GM12878 (cell line): ENCODE measurements at regions not wholly inside any gene's neighbourhood (a gene's known extent, or its start where the extent isn't known, plus 50 kb on each side); places are given as distances from the start of the nearest gene placed in this dataset.

Experiments used
- ATAC-seq: fragments of 200-7000 bp; cut with Tn5 transposase; 3 replicates; pipeline ENCODE4 v1.9.1; 2020; ENCODE audit warnings: mild to moderate bottlenecking, moderate library complexity
- BruUV-seq: library from RNA; stranded (reverse); fragments of 400-500 nt; replicated peaks from 2 replicates; lab custom pipeline; 2021; lab: Mats Ljungman, UMichigan
- CTCF ChIA-PET: fragments of 300-600 bp; sonication (Branson Sonifier 250); formaldehyde crosslinking; extraction: SDS; loops from one replicate; lab custom pipeline; 2021; ENCODE audit warnings: inconsistent platforms; lab: Yijun Ruan, JAX
- POLR2A ChIA-PET: fragments of 350-600 bp; formaldehyde crosslinking; extraction: SDS; loops from one replicate; lab custom pipeline; 2021; ENCODE audit warnings: inconsistent platforms; lab: Charles Lee
- RAD21 ChIA-PET: fragments of 300-600 bp; sonication (Branson Sonifier 250); formaldehyde crosslinking; loops from one replicate; lab custom pipeline; 2023; ENCODE audit warnings: antibody characterized with exemption; ENCODE audit not compliant: unreplicated experiment; lab: Charles Lee
- SMC1A ChIA-PET: fragments of 300-600 bp; sonication (Branson Sonifier 250); formaldehyde crosslinking; loops from one replicate; lab custom pipeline; 2023; ENCODE audit not compliant: unreplicated experiment, uncharacterized antibody; lab: Charles Lee
- DNase-seq: peaks from one replicate; pipeline ENCODE4 v3.0.0-alpha.2; 2011; ENCODE audit warnings: low read depth, low spot score
- FAIRE-seq: peaks from 3 replicates; lab custom pipeline; 2011; peaks lifted over from hg19 to GRCh38; lab: Jason Lieb, UNC
- H2AFZ ChIP-seq: 2 replicates; pipeline ENCODE4 v1.6.0; 2011; ENCODE audit warnings: low read depth, low read length, control low read depth; ENCODE audit not compliant: control insufficient read depth
- H3K27ac ChIP-seq: 2 replicates; pipeline ENCODE4 v1.5.1; 2011; ENCODE audit warnings: control low read depth; ENCODE audit not compliant: control insufficient read depth, insufficient read depth
- H3K27me3 ChIP-seq, 2 experiments: replicated peaks in 1 of 2; 2 replicates each; pipeline versions ENCODE4 v1.6.0 to v1.6.1; 2011; ENCODE audit warnings: low read length in 1 of 2; ENCODE audit not compliant: control insufficient read depth in 2 of 2, insufficient read depth in 2 of 2
- H3K36me3 ChIP-seq, 2 experiments: 2 replicates each; pipeline ENCODE4 v1.5.1; 2011; ENCODE audit warnings: low read length in 1 of 2; ENCODE audit not compliant: control insufficient read depth in 2 of 2, insufficient read depth in 2 of 2
- H3K4me1 ChIP-seq: 2 replicates; pipeline ENCODE4 v1.6.1; 2011; ENCODE audit warnings: mild to moderate bottlenecking, low read length, moderate library complexity, mixed read lengths; ENCODE audit not compliant: control insufficient read depth, insufficient read depth
- H3K4me2 ChIP-seq: 2 replicates; pipeline ENCODE4 v1.6.0; 2011; ENCODE audit warnings: control low read depth; ENCODE audit not compliant: control insufficient read depth, insufficient read depth
- H3K4me3 ChIP-seq: fragments of 200-600 bp; sonication (generic); 2 replicates; pipeline ENCODE4 v1.5.1; 2016
- H3K79me2 ChIP-seq: 2 replicates; pipeline ENCODE4 v1.6.0; 2011; ENCODE audit warnings: low read length; ENCODE audit not compliant: control insufficient read depth, insufficient read depth
- H3K9ac ChIP-seq: 2 replicates; pipeline ENCODE4 v1.8.0; 2011; ENCODE audit warnings: low read length, control low read depth, mixed read lengths; ENCODE audit not compliant: control insufficient read depth, insufficient read depth
- H3K9me3 ChIP-seq: replicated peaks from 3 replicates; pipeline ENCODE4 v1.5.1; 2011; ENCODE audit warnings: mild to moderate bottlenecking, low read length; ENCODE audit not compliant: control insufficient read depth, insufficient read depth
- H4K20me1 ChIP-seq: 2 replicates; pipeline ENCODE4 v1.6.0; 2011; ENCODE audit not compliant: control insufficient read depth, insufficient read depth
- CBX3 ChIP-seq: fragments of 200-600 bp; sonication (generic); IDR thresholded peaks from 2 replicates; pipeline ENCODE4 v1.6.1; 2016; ENCODE audit warnings: low read depth, borderline replicate concordance
- CHD1 ChIP-seq: IDR thresholded peaks from 2 replicates; pipeline ENCODE4 v1.6.1; 2012; ENCODE audit warnings: low read depth, low read length, improper control_type of control experiment
- GABPA ChIP-seq: IDR thresholded peaks from 2 replicates; pipeline ENCODE4 v1.6.1; 2014; ENCODE audit warnings: antibody characterized with exemption, low read depth, mild to moderate bottlenecking, inconsistent platforms
- HDAC6 ChIP-seq: fragments of 200-600 bp; sonication (generic); IDR thresholded peaks from one replicate; pipeline ENCODE4 v1.8.0; 2017; ENCODE audit warnings: antibody characterized with exemption; ENCODE audit not compliant: unreplicated experiment
- JUNB ChIP-seq: IDR thresholded peaks from 2 replicates; pipeline ENCODE4 v1.6.1; 2016; ENCODE audit warnings: antibody characterized with exemption, mild to moderate bottlenecking
- JUND ChIP-seq: IDR thresholded peaks from 2 replicates; pipeline ENCODE4 v1.6.1; 2012; ENCODE audit warnings: low read depth, mild to moderate bottlenecking, low read length, improper control_type of control experiment, moderate library complexity
- LARP7 ChIP-seq: fragments of 450-650 bp; IDR thresholded peaks from 2 replicates; pipeline ENCODE4 v1.6.1; 2017; ENCODE audit warnings: mild to moderate bottlenecking
- RCOR1 ChIP-seq: conservative IDR thresholded peaks from 2 replicates; pipeline ENCODE4 v1.6.1; 2012; ENCODE audit warnings: low read depth, low read length, improper control_type of control experiment
- SIN3A ChIP-seq: IDR thresholded peaks from 2 replicates; pipeline ENCODE4 v1.6.1; 2012; ENCODE audit warnings: low read depth, low read length, improper control_type of control experiment
- ZNF384 ChIP-seq: IDR thresholded peaks from 2 replicates; pipeline ENCODE4 v1.6.1; 2012; ENCODE audit warnings: low read depth, mild to moderate bottlenecking, low read length, improper control_type of control experiment, borderline replicate concordance
- WGBS: methylation state at CpG from one replicate; pipeline ENCODE4 v1.1.6; 2016; ENCODE audit warnings: low lambda C conversion rate; ENCODE audit not compliant: insufficient replicate concordance, insufficient coverage; ENCODE audit errors: missing lambda C conversion rate; 5-methylcytosine and 5-hydroxymethylcytosine counted together
- in situ Hi-C: fragments of 300-500 bp; cut with MboI; formaldehyde crosslinking; loops from 9 replicates; pipeline ENCODE4 v1.14.3; 2018; ENCODE audit warnings: mixed read lengths
- intact Hi-C: fragments of 100-400 bp; cut with micrococcal nuclease; formaldehyde crosslinking; loops from one replicate; pipeline ENCODE4 v1.14.2; 2022; ENCODE audit not compliant: unreplicated experiment
- TF ChIP-seq, protein P1 (sequence below): fragments of 450-650 bp; IDR thresholded peaks from 2 replicates; pipeline ENCODE4 v1.6.1; 2017; ENCODE audit warnings: low read depth, mild to moderate bottlenecking, moderate library complexity
- TF ChIP-seq, protein P2 (sequence below): IDR thresholded peaks from 2 replicates; pipeline ENCODE4 v1.6.1; 2012; ENCODE audit warnings: low read depth, low read length, improper control_type of control experiment
- TF ChIP-seq, protein P3 (sequence below): IDR thresholded peaks from 2 replicates; pipeline ENCODE4 v1.6.1; 2011; ENCODE audit warnings: borderline replicate concordance, low read depth, mild to moderate bottlenecking, moderate library complexity, mixed read lengths, low read length; ENCODE audit not compliant: insufficient read depth; ENCODE audit errors: extremely low read length
- TF ChIP-seq, protein P4 (sequence below): fragments of 150-350 bp; IDR thresholded peaks from 2 replicates; pipeline ENCODE4 v1.6.1; 2016; ENCODE audit warnings: low read depth, low read length

DNA sequence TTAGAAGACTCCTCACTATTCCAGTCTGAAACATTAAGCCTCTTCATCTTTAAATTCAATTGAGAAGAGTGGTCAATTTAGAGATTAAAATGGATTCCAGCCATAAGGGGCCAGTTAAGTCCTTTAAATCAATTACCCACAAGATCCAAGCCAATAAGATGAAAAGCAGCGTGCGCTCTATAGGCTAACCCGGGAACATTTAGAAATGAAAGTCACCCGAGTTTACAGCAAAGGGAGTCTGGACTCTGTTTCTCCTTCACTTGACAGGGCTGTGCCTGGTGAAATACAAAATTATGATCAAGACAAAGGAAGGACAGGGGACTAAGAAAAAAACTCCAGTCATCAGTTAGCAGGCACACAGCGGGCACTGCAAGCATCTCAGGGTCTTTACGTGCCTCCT, 393.7 kb downstream of the QKI start:
- no peak for ATAC-seq
- RAD21 ChIA-PET, result no interaction called here
- H4K20me1 ChIP-seq, result no peaks in the 10 kb centered on the region
- SMC1A ChIA-PET, result interaction anchor here (1.6 kb wide), 1 partner anchor 12 kb away, joined by 3 read pairs; no protein-coding TSS in a partner anchor
- BruUV-seq, result no TSS peak
- intact Hi-C loops, result no loop called here
- no peak overlapping the region for H2AFZ ChIP-seq
- in situ Hi-C loops, result no loop called here
- H3K9ac ChIP-seq, result no peak overlapping the region
- 78% methylated on average over 6 of the region's 6 CpGs for WGBS
- no peaks in the 10 kb centered on the region for H3K27me3 ChIP-seq
- H3K36me3 ChIP-seq, result no peaks in the 10 kb centered on the region
- H3K79me2 ChIP-seq, result no peaks in the 10 kb centered on the region
- H3K4me3 ChIP-seq, result no peak overlapping the region
- no peak for FAIRE-seq
- POLR2A ChIA-PET, result no interaction called here
- CTCF ChIA-PET, result interaction anchor here (1.4 kb wide), 1 partner anchor 84 kb away, joined by 3 read pairs; no protein-coding TSS in a partner anchor
- DNase-seq, result no peak
- no peak overlapping the region for H3K4me2 ChIP-seq
- TF ChIP-seq, protein P1, sequence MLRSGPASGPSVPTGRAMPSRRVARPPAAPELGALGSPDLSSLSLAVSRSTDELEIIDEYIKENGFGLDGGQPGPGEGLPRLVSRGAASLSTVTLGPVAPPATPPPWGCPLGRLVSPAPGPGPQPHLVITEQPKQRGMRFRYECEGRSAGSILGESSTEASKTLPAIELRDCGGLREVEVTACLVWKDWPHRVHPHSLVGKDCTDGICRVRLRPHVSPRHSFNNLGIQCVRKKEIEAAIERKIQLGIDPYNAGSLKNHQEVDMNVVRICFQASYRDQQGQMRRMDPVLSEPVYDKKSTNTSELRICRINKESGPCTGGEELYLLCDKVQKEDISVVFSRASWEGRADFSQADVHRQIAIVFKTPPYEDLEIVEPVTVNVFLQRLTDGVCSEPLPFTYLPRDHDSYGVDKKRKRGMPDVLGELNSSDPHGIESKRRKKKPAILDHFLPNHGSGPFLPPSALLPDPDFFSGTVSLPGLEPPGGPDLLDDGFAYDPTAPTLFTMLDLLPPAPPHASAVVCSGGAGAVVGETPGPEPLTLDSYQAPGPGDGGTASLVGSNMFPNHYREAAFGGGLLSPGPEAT, result no peak
- no peak for TF ChIP-seq JUNB
- TF ChIP-seq CBX3, result no peak
- no peak for TF ChIP-seq LARP7
- no peak for TF ChIP-seq RCOR1
- TF ChIP-seq, protein P2, sequence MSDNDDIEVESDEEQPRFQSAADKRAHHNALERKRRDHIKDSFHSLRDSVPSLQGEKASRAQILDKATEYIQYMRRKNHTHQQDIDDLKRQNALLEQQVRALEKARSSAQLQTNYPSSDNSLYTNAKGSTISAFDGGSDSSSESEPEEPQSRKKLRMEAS, result no peak
- TF ChIP-seq JUND, result no peak
- no peak for TF ChIP-seq HDAC6
- TF ChIP-seq ZNF384, result no peak
- no peak for TF ChIP-seq CHD1
- TF ChIP-seq SIN3A, result no peak
- TF ChIP-seq GABPA, result no peak
- TF ChIP-seq, protein P3, sequence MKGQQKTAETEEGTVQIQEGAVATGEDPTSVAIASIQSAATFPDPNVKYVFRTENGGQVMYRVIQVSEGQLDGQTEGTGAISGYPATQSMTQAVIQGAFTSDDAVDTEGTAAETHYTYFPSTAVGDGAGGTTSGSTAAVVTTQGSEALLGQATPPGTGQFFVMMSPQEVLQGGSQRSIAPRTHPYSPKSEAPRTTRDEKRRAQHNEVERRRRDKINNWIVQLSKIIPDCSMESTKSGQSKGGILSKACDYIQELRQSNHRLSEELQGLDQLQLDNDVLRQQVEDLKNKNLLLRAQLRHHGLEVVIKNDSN, result no peak
- TF ChIP-seq, protein P4, sequence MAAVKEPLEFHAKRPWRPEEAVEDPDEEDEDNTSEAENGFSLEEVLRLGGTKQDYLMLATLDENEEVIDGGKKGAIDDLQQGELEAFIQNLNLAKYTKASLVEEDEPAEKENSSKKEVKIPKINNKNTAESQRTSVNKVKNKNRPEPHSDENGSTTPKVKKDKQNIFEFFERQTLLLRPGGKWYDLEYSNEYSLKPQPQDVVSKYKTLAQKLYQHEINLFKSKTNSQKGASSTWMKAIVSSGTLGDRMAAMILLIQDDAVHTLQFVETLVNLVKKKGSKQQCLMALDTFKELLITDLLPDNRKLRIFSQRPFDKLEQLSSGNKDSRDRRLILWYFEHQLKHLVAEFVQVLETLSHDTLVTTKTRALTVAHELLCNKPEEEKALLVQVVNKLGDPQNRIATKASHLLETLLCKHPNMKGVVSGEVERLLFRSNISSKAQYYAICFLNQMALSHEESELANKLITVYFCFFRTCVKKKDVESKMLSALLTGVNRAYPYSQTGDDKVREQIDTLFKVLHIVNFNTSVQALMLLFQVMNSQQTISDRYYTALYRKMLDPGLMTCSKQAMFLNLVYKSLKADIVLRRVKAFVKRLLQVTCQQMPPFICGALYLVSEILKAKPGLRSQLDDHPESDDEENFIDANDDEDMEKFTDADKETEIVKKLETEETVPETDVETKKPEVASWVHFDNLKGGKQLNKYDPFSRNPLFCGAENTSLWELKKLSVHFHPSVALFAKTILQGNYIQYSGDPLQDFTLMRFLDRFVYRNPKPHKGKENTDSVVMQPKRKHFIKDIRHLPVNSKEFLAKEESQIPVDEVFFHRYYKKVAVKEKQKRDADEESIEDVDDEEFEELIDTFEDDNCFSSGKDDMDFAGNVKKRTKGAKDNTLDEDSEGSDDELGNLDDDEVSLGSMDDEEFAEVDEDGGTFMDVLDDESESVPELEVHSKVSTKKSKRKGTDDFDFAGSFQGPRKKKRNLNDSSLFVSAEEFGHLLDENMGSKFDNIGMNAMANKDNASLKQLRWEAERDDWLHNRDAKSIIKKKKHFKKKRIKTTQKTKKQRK, result no peak
- TF ChIP-seq, all 136 proteins: peak for 0
- no peaks in the 10 kb centered on the region for H3K4me1 ChIP-seq
- no peaks in the 10 kb centered on the region for H3K9me3 ChIP-seq
- no peak overlapping the region for H3K27ac ChIP-seq
